DMS114 treated with DMSO at 0.1 percent for 48 hours (cell line): ENCODE measurements at regions not wholly inside any gene's neighbourhood (a gene's known extent, or its start where the extent isn't known, plus 50 kb on each side); places are given as distances from the start of the nearest gene placed in this dataset.
"Not testable (repeated sequence)": the region's sequence is repeated elsewhere in the genome, so short reads cannot be mapped to it uniquely, and the experiment has no call there.

Experiments used
- DNase-seq: peaks from one replicate; lab custom pipeline; 2025; ENCODE audit not compliant: unreplicated experiment; lab: John Stamatoyannopoulos, UW

- no peak for DNase-seq
These were observed 804.9 kb upstream of the PRR20A start for GRCh38 chr13:56335775-56336174.

- no peak for DNase-seq
These were observed 802.3 kb upstream of the PRR20A start for GRCh38 chr13:56338421-56338820.

DNA sequence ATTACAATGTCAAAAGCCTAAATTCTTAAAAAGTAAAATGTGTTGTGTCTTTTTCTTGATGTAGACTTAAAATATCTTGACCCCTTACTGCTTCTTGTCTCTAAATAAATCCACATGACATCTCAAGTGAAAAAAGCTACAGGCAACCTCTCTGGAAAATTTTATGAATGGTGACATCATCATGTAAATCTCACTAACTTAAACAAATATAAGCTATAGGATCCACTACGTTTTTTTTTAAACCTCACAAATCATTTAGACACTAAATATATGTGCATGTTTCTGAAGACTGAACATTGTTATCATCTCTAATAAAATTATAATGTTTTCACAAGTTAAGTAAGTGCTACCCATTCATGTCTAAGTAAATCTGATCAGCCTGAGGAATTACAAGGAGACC, 793.7 kb upstream of the PRR20A start:
- DNase-seq: no peak

DNA sequence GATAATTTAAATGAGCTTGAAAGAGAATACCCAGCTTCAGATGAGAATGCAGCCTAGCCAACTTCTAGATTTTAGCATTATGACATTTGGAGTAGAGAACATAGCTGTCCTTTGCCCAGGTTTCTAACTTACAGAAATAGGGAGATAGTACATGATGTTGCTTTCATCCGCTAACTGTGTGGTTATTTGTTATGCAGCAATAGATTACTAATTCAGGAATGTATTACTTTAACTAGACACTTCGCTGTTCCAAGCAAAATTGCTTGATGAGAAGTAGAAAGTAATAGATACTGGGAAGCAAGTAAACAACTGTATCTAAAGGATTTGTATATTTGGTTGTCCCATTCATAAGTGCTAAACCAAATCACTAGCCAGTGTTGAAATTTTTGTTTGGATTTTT, 790.9 kb upstream of the PRR20A start:
- no peak for DNase-seq

- no peak for DNase-seq
These were observed 789.7 kb upstream of the PRR20A start for GRCh38 chr13:56351041-56351440.

DNA sequence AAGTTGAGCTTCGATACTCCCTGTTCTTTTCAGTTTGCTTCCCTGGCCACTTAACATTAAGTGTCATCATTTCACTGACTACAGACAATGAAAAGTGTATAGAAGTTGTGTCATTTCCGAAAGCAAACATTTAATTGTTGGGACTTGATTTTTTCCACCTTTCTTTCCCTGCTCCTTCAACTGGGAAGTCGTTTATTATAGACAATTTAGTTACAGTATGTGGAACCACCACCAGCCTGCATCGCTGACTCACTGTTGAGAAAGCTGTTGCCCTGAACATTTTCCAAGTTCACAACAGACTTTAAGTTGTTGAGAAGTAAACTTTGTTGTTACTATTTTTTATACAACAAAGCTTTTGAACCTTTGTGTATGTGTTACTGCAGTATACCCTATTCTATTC, 788.4 kb upstream of the PRR20A start:
- no peak for DNase-seq

DNA sequence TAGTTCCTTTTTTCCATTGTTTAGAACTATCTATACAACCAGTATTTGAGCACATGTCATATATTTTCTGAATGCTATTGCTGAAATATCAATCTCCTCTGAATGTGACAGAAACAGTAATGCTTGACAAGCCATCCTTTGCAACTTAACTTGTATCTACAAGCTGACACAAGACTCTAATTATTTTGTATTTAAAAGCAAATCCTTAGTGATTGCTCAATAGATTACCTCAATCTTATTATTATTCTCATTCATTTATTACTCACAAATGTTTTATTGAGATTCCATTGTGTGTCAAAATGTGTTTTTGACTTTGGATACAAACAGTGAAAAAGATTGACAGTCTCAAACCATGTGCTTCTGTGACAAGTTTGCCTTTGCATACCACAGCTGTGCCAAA, 787.8 kb upstream of the PRR20A start:
- DNase-seq: no peak

DNA sequence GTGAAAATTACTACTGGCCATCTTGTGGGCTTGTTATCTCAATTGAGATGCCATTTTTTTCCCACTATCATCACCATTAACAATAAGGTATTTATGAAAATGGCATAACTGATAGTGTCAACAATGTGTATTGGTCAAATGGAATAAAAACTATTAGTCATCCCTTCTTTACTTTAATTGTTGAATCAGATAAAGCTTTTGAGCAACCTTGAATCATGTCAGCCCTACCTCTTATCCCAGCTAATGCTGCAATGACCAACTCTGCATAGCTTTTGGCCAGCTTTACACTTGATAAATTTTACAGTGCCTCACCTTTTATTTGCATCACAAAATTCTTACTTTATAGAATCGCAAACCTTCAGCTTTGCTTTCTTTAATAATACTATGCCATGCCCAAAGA, 784.0 kb upstream of the PRR20A start:
- DNase-seq: no peak

- no peak for DNase-seq
These were observed 762.2 kb upstream of the PRR20A start for GRCh38 chr13:56378566-56378965.

GRCh38 chr13:56393549-56393948, 747.2 kb upstream of the PRR20A start:
- DNase-seq: no peak

GRCh38 chr13:56396318-56396717, 744.4 kb upstream of the PRR20A start:
- no peak for DNase-seq

- no peak for DNase-seq
These were observed 739.9 kb upstream of the PRR20A start for GRCh38 chr13:56400774-56401173.

DNA sequence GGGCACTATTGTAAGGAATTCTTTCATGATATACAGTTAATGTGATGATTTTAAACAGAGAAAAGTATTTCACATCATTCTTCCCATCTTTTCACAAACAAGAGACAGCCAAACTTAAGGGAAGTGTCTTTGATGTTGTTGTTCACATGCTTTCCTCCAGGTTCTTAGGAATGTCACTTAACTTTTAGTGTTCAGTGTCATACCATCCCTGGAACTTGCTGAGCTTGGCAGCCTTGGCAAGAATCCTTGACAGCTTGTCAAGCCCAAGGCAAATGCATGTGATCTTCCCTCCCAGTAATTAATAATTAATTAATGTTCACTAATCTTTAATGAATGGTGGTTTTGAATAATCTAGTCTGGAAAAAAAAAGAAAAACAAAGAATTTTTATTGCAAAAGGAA, 727.9 kb upstream of the PRR20A start:
- no peak for DNase-seq

GRCh38 chr13:56424246-56424645, 716.5 kb upstream of the PRR20A start:
- DNase-seq: no peak

- DNase-seq: no peak
These were observed 683.1 kb upstream of the PRR20A start for GRCh38 chr13:56457535-56458190.

DNA sequence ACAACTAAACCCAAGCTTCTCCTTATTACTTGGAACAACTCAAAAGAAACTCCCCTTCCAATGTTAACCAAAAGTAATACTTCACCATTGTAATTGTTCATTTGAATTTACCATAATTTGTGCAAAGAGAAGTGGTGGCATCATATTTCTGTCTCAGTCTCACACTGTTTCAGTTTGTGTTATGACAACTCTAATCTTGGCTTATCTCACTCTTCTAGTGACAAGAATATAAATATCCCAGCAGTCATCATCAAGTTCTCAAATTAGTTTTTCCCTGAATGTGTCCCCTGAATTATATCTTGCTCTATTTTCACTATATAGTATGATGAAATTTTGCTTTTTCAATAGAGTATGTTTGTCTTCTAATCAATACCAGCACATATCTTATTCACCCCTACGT, 681.4 kb upstream of the PRR20A start:
- no peak for DNase-seq

GRCh38 chr13:56501750-56502149, 639.0 kb upstream of the PRR20A start:
- DNase-seq: no peak

DNA sequence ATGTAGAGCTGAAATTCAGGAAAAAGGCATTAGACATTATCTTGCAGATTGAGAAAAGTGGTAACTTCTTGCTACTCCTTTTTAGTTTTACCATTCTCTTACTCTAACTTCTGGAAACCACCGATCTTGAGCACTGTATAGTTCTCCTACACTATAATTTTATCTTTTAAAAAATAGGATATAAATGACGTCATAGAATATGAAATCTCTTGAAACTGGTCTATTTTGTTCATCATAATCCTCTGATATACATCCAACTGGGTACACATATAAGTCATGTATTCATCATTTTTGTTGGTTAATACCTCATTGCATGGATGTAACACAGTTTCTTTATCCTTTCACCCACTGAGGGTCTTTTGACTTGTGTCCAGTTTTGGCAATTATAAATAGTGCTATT, 629.9 kb upstream of the PRR20A start:
- DNase-seq: no peak

DNA sequence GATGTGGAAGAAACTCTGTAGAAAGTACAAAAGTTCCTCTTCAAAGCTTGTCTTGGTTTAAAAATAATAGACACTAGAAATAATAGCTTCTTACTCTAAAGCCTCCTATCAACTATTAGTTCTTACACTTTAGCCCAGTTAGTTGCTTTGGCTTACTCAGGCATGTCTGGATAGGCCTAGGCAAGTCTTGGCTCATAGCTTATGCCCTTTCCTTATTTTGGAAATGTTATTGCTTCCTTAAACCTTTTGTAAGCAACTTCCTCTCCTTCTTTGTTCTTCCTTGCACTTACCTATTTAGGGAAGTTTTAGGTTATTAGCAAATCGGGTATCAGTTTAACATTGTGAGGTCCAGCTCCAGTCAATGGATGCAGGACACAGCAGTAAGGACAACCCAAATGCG, 628.4 kb upstream of the PRR20A start:
- not testable (repeated sequence) for DNase-seq

- no peak for DNase-seq
These were observed 625.3 kb upstream of the PRR20A start for GRCh38 chr13:56515441-56515840.

DNA sequence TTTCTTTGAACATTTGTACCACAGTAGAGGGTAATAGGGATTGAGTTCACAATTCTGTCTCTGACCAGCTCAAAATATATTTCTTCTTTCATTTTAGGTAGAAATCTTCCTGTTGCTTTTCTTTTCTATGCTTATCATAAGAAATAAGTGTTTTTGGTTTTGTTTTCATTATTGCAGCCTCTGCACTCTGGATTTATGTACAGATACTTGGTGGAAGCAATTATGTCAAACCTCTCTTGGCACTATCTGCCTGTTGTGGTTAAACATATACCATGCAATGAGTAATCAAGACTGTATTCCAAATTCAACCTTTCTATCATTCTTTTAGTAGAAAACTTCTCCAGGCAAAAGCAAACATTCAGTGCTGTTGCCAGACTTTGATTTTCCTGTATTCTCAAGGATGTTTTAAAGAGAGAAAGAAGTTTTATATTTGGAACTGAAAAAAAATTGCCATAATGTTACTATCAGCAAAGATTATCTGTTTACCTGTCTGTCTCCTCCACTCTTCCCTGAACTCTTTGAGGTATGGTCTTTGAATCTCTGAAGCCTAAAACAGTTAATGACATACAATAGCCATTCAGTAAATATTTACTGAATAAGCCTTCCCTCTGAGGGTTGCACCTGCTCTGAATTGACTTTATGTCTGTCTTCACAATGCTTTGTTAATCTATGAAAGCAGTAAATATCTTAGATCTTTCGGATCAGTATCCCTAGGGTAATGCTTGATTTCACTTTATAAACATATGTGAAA, 612.5 kb upstream of the PRR20A start:
- DNase-seq: no peak

GRCh38 chr13:56530096-56530495, 610.6 kb upstream of the PRR20A start:
- DNase-seq: no peak

DNA sequence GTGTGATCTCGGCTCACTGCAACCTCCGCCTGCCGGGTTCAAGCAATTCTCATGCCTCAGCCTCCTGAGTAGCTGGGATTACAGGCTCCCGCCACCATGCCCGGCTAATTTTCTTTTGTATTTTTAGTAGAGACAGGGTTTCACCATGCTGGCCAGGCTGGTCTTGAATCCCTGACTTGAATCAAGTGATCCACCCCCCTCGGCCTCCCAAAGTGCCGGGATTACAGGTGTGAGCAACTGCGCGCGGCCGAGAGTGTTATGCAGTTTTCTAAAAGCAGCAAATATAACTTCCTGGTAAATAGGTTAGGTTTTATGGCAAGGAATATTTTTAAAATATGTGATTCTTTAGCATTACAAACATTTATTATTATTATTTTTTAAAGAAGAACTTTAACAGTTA, 592.8 kb upstream of the PRR20A start:
- DNase-seq: not testable (repeated sequence)
